VCaP (cell line): ENCODE measurements at regions not wholly inside any gene's neighbourhood (a gene's known extent, or its start where the extent isn't known, plus 50 kb on each side); places are given as distances from the start of the nearest gene placed in this dataset.

Experiments used
- H3K27ac ChIP-seq: fragments of 450-650 bp; 2 replicates; pipeline ENCODE4 v1.5.1; 2017
- CTCF ChIP-seq: fragments of 450-650 bp; conservative IDR thresholded peaks from 2 replicates; pipeline ENCODE4 v1.5.1; 2017; ENCODE audit warnings: mild to moderate bottlenecking, moderate library complexity

DNA sequence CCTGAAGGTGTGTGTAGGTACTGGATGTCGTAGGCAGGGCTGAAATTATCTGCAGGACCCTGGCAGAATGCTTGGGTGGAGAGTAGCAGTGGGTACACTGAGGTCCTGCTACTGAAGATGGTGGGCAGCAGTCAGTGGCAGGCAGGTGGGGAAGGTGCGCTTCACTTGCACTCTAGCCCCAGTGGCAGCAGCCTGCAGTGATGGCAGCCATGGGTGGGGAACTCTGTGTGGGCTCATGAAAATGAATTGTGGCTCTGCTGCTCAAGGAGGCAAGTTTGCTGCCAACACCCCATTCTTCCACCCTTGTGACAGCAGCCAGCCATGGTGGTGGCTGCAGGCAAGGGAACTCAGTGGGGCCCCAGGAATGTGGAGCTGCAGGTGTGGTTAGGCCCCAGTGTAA lies 1242.7 kb upstream of the MIR17HG start:
- TF ChIP-seq CTCF = no peak
- H3K27ac ChIP-seq = no peak overlapping the region

DNA sequence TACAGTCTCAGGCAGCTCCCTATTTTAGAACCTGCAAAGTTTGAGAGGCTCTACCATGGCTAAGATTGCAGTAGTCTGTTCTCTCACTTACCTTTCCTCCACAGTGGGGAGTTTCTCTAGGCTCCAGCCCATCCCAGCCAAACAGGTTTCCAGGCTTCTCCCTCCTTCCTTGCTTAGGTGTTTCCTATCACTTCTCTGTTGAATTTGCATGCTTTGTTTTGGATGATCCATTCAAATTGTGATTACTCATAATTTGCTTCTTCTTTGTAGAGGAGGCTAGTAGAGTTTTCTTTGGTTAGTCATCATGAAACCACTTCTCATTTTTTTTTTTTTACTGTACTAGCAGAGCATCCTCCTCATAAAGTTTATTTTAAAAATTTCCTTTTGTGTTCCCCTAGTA lies 1242.2 kb upstream of the MIR17HG start:
- no peak overlapping the region for H3K27ac ChIP-seq

GRCh38 chr13:90105849-90106496 lies 1241.5 kb upstream of the MIR17HG start:
- peak overlapping the region; percentile 20; the same call in 1 of the 2 replicates for H3K27ac ChIP-seq
- TF ChIP-seq CTCF = no peak

More for the DNA sequence above, 1242.2 kb upstream of the MIR17HG start:
- no peak for TF ChIP-seq CTCF

- no peak overlapping the region for H3K27ac ChIP-seq
- TF ChIP-seq CTCF = no peak
Observed at GRCh38 chr13:90107661-90108060, 1239.8 kb upstream of the MIR17HG start.

DNA sequence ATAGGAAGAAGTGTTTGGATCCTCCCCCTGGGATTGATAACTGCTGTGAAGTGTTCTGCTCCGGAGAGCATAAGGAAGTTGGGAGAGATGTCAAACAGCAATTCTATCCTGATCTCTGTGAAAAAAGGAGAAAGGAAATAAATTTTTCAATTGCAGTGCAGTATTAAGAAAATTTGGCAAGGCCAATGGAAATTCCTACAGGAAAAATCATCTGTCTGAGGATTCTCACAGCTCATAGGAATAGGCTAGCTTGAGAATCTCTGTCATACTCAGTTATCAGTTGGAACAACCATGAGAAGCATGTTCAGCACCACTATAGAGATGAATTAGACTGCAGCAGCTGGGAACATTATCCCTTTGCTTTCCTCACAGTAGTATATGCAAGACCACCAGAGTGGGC lies 1238.9 kb upstream of the MIR17HG start:
- no peak overlapping the region for H3K27ac ChIP-seq
- TF ChIP-seq CTCF = no peak

GRCh38 chr13:90116121-90116520 lies 1231.4 kb upstream of the MIR17HG start:
- no peak for TF ChIP-seq CTCF
- no peak overlapping the region for H3K27ac ChIP-seq

DNA sequence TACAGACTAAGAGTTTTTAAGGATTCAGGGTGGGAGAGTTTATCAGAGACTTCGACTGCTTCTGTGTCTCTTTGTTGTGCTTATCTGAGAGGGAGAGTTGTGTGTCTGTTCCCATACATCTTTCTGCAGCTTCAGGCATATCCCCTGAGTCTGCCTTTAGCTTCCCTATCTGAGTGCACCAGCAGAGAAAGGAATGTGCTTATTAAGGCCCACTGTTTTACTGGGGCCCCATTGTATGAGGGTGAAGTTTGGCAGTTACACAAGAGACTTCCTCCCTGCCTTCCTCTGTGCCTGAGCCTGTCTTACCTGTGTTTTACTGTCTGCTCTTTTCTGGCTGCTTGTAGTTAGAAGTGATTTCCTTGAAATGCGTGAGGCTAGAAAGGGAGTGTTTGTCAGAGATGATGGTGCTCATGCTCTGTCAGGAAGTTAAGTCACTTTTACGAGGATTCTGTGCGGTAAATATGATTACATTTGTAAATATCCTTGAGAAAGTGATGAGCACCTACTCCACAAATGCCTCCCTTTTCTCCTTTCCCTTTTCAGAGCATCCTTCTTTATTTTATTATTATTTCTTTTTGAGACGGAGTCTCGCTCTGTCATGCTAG lies 1228.9 kb upstream of the MIR17HG start:
- H3K27ac ChIP-seq = peak overlapping the region; percentile 36; the same call in 1 of the 2 replicates
- TF ChIP-seq CTCF = no peak
